WTC11 (cell line): ENCODE measurements at regions not wholly inside any gene's neighbourhood (a gene's known extent, or its start where the extent isn't known, plus 50 kb on each side); places are given as distances from the start of the nearest gene placed in this dataset.

Source experiments
- ATAC-seq: fragments of 200-7000 bp; cut with Tn5 transposase; 2 replicates; pipeline ENCODE4 v1.10.0; 2021; ENCODE audit warnings: mild to moderate bottlenecking, moderate library complexity
- CTCF ChIA-PET: fragments of 300-600 bp; sonication (Branson Sonifier 250); formaldehyde crosslinking; loops from one replicate; lab custom pipeline; 2021; ENCODE audit warnings: antibody characterized with exemption; lab: Charles Lee
- POLR2A ChIA-PET: fragments of 350-600 bp; sonication (Branson Sonifier 250); formaldehyde crosslinking; loops from one replicate; lab custom pipeline; 2021; ENCODE audit warnings: antibody characterized with exemption; lab: Charles Lee
- DNase-seq: peaks from one replicate; pipeline ENCODE4 v3.0.0; 2021; ENCODE audit warnings: low spot score
- H3K27ac Mint-ChIP-seq: 2 replicates; pipeline ENCODE4 v1.8.0; 2021; ENCODE audit warnings: mixed read lengths
- H3K27me3 Mint-ChIP-seq: 2 replicates; pipeline ENCODE4 v1.8.0; 2021; ENCODE audit warnings: low read depth, mild to moderate bottlenecking, moderate library complexity, mixed read lengths
- H3K36me3 Mint-ChIP-seq: 2 replicates; pipeline ENCODE4 v1.8.0; 2021; ENCODE audit warnings: mixed read lengths
- H3K4me1 Mint-ChIP-seq: 2 replicates; pipeline ENCODE4 v1.8.0; 2022; ENCODE audit warnings: mixed read lengths
- H3K4me3 Mint-ChIP-seq: 2 replicates; pipeline ENCODE4 v1.8.0; 2021; ENCODE audit warnings: mild to moderate bottlenecking, moderate library complexity, mixed read lengths
- H3K9me3 Mint-ChIP-seq: 2 replicates; pipeline ENCODE4 v1.8.0; 2021; ENCODE audit warnings: mixed read lengths
- CBFB ChIP-seq: sonication (generic); formaldehyde crosslinking; IDR thresholded peaks from 2 replicates; pipeline ENCODE4 v1.8.1; 2022; ENCODE audit warnings: mild to moderate bottlenecking, low read depth, missing genetic modification reagents
- ELF4 ChIP-seq: sonication (generic); formaldehyde crosslinking; IDR thresholded peaks from 2 replicates; pipeline ENCODE4 v1.8.1; 2022; ENCODE audit warnings: low read depth, mild to moderate bottlenecking, moderate library complexity, missing genetic modification reagents
- EMX1 ChIP-seq: fragments of 250-450 bp; sonication (Bioruptor Pico); IDR thresholded peaks from 2 replicates; pipeline ENCODE4 v1.8.0; 2021; ENCODE audit warnings: mild to moderate bottlenecking
- FOXP1 ChIP-seq: sonication (generic); formaldehyde crosslinking; IDR thresholded peaks from 2 replicates; pipeline ENCODE4 v1.8.0; 2022; ENCODE audit warnings: missing genetic modification reagents, mild to moderate bottlenecking, moderate library complexity, borderline replicate concordance
- IRF2 ChIP-seq: sonication (generic); formaldehyde crosslinking; IDR thresholded peaks from 2 replicates; pipeline ENCODE4 v1.8.0; 2022; ENCODE audit warnings: low read depth, missing genetic modification reagents, borderline replicate concordance
- JUN ChIP-seq: sonication (generic); formaldehyde crosslinking; IDR thresholded peaks from 2 replicates; pipeline ENCODE4 v1.8.0; 2023; ENCODE audit warnings: mild to moderate bottlenecking, missing genetic modification reagents
- KAT7 ChIP-seq: sonication (generic); formaldehyde crosslinking; IDR thresholded peaks from 2 replicates; pipeline ENCODE4 v1.8.1; 2023; ENCODE audit warnings: missing genetic modification reagents, mild to moderate bottlenecking, borderline replicate concordance
- RELA ChIP-seq: sonication (generic); formaldehyde crosslinking; IDR thresholded peaks from 2 replicates; pipeline ENCODE4 v1.8.1; 2022; ENCODE audit warnings: missing genetic modification reagents, mild to moderate bottlenecking, borderline replicate concordance
- TEAD1 ChIP-seq: sonication (generic); formaldehyde crosslinking; IDR thresholded peaks from 2 replicates; pipeline ENCODE4 v1.8.0; 2022; ENCODE audit warnings: mild to moderate bottlenecking, missing genetic modification reagents
- ZNF263 ChIP-seq: sonication (generic); formaldehyde crosslinking; IDR thresholded peaks from 2 replicates; pipeline ENCODE4 v1.8.1; 2022; ENCODE audit warnings: low read depth, mild to moderate bottlenecking, moderate library complexity, missing genetic modification reagents
- TF ChIP-seq, protein P1 (sequence below): sonication (generic); formaldehyde crosslinking; IDR thresholded peaks from 2 replicates; pipeline ENCODE4 v1.8.1; 2023; ENCODE audit warnings: mild to moderate bottlenecking, missing genetic modification reagents, moderate library complexity
- TF ChIP-seq, protein P2 (sequence below): sonication (generic); formaldehyde crosslinking; conservative IDR thresholded peaks from 2 replicates; pipeline ENCODE4 v1.8.1; 2023; ENCODE audit warnings: mild to moderate bottlenecking, low read depth, missing genetic modification reagents, moderate library complexity
- TF ChIP-seq, protein P3 (sequence below): sonication (generic); formaldehyde crosslinking; IDR thresholded peaks from 2 replicates; pipeline ENCODE4 v1.8.0; 2022; ENCODE audit warnings: missing genetic modification reagents
- TF ChIP-seq, protein P4 (sequence below): sonication (generic); formaldehyde crosslinking; IDR thresholded peaks from 2 replicates; pipeline ENCODE4 v1.8.0; 2023; ENCODE audit warnings: missing genetic modification reagents, mild to moderate bottlenecking, borderline replicate concordance
- TF ChIP-seq, protein P5 (sequence below): sonication (generic); formaldehyde crosslinking; IDR thresholded peaks from 2 replicates; pipeline ENCODE4 v1.8.1; 2022; ENCODE audit warnings: low read depth, mild to moderate bottlenecking, moderate library complexity, missing genetic modification reagents, borderline replicate concordance
- TF ChIP-seq, protein P6 (sequence below): fragments of 200-600 bp; IDR thresholded peaks from 2 replicates; pipeline ENCODE4 v1.8.0; 2022; ENCODE audit warnings: antibody characterized with exemption

DNA sequence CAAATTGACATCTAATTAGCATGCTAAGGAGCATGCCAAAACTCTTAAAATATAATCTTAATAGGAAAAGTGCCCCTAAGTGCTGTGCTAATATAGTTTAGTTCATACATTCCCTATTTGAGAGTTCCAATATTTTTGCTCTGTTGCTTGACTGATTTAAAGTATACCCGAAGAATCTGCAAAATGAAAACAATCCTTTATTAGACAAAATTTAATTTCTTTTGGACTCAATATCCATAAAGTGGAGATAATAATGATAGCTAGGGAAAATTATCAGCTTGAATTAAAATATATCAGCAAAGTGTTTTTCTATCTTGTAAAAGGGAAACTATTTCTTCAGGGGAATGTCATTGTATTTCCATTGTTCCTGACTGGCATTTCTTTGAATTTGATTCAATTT, 196.0 kb upstream of the NPY2R start:
- DNase-seq = no peak
- TF ChIP-seq EMX1 (no peak), IRF2 (CRISPR knock-in tag) (no peak), TEAD1 (CRISPR knock-in tag) (no peak), ZNF263 (CRISPR knock-in tag) (no peak), FOXP1 (CRISPR knock-in tag) (no peak), ELF4 (CRISPR knock-in tag) (no peak), RELA (CRISPR knock-in tag) (no peak), KAT7 (no peak), CBFB (CRISPR knock-in tag) (no peak), JUN (CRISPR knock-in tag) (no peak)
- TF ChIP-seq, protein P1, sequence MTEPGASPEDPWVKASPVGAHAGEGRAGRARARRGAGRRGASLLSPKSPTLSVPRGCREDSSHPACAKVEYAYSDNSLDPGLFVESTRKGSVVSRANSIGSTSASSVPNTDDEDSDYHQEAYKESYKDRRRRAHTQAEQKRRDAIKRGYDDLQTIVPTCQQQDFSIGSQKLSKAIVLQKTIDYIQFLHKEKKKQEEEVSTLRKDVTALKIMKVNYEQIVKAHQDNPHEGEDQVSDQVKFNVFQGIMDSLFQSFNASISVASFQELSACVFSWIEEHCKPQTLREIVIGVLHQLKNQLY (CRISPR knock-in tag) = no peak
- TF ChIP-seq, protein P2, sequence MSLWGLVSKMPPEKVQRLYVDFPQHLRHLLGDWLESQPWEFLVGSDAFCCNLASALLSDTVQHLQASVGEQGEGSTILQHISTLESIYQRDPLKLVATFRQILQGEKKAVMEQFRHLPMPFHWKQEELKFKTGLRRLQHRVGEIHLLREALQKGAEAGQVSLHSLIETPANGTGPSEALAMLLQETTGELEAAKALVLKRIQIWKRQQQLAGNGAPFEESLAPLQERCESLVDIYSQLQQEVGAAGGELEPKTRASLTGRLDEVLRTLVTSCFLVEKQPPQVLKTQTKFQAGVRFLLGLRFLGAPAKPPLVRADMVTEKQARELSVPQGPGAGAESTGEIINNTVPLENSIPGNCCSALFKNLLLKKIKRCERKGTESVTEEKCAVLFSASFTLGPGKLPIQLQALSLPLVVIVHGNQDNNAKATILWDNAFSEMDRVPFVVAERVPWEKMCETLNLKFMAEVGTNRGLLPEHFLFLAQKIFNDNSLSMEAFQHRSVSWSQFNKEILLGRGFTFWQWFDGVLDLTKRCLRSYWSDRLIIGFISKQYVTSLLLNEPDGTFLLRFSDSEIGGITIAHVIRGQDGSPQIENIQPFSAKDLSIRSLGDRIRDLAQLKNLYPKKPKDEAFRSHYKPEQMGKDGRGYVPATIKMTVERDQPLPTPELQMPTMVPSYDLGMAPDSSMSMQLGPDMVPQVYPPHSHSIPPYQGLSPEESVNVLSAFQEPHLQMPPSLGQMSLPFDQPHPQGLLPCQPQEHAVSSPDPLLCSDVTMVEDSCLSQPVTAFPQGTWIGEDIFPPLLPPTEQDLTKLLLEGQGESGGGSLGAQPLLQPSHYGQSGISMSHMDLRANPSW = no peak
- TF ChIP-seq, protein P3, sequence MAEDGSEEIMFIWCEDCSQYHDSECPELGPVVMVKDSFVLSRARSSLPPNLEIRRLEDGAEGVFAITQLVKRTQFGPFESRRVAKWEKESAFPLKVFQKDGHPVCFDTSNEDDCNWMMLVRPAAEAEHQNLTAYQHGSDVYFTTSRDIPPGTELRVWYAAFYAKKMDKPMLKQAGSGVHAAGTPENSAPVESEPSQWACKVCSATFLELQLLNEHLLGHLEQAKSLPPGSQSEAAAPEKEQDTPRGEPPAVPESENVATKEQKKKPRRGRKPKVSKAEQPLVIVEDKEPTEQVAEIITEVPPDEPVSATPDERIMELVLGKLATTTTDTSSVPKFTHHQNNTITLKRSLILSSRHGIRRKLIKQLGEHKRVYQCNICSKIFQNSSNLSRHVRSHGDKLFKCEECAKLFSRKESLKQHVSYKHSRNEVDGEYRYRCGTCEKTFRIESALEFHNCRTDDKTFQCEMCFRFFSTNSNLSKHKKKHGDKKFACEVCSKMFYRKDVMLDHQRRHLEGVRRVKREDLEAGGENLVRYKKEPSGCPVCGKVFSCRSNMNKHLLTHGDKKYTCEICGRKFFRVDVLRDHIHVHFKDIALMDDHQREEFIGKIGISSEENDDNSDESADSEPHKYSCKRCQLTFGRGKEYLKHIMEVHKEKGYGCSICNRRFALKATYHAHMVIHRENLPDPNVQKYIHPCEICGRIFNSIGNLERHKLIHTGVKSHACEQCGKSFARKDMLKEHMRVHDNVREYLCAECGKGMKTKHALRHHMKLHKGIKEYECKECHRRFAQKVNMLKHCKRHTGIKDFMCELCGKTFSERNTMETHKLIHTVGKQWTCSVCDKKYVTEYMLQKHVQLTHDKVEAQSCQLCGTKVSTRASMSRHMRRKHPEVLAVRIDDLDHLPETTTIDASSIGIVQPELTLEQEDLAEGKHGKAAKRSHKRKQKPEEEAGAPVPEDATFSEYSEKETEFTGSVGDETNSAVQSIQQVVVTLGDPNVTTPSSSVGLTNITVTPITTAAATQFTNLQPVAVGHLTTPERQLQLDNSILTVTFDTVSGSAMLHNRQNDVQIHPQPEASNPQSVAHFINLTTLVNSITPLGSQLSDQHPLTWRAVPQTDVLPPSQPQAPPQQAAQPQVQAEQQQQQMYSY = no peak
- TF ChIP-seq, protein P4, sequence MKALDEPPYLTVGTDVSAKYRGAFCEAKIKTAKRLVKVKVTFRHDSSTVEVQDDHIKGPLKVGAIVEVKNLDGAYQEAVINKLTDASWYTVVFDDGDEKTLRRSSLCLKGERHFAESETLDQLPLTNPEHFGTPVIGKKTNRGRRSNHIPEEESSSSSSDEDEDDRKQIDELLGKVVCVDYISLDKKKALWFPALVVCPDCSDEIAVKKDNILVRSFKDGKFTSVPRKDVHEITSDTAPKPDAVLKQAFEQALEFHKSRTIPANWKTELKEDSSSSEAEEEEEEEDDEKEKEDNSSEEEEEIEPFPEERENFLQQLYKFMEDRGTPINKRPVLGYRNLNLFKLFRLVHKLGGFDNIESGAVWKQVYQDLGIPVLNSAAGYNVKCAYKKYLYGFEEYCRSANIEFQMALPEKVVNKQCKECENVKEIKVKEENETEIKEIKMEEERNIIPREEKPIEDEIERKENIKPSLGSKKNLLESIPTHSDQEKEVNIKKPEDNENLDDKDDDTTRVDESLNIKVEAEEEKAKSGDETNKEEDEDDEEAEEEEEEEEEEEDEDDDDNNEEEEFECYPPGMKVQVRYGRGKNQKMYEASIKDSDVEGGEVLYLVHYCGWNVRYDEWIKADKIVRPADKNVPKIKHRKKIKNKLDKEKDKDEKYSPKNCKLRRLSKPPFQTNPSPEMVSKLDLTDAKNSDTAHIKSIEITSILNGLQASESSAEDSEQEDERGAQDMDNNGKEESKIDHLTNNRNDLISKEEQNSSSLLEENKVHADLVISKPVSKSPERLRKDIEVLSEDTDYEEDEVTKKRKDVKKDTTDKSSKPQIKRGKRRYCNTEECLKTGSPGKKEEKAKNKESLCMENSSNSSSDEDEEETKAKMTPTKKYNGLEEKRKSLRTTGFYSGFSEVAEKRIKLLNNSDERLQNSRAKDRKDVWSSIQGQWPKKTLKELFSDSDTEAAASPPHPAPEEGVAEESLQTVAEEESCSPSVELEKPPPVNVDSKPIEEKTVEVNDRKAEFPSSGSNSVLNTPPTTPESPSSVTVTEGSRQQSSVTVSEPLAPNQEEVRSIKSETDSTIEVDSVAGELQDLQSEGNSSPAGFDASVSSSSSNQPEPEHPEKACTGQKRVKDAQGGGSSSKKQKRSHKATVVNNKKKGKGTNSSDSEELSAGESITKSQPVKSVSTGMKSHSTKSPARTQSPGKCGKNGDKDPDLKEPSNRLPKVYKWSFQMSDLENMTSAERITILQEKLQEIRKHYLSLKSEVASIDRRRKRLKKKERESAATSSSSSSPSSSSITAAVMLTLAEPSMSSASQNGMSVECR (CRISPR knock-in tag) = no peak
- TF ChIP-seq, protein P5, sequence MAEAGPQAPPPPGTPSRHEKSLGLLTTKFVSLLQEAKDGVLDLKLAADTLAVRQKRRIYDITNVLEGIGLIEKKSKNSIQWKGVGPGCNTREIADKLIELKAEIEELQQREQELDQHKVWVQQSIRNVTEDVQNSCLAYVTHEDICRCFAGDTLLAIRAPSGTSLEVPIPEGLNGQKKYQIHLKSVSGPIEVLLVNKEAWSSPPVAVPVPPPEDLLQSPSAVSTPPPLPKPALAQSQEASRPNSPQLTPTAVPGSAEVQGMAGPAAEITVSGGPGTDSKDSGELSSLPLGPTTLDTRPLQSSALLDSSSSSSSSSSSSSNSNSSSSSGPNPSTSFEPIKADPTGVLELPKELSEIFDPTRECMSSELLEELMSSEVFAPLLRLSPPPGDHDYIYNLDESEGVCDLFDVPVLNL (CRISPR knock-in tag) = no peak
- TF ChIP-seq, protein P6, sequence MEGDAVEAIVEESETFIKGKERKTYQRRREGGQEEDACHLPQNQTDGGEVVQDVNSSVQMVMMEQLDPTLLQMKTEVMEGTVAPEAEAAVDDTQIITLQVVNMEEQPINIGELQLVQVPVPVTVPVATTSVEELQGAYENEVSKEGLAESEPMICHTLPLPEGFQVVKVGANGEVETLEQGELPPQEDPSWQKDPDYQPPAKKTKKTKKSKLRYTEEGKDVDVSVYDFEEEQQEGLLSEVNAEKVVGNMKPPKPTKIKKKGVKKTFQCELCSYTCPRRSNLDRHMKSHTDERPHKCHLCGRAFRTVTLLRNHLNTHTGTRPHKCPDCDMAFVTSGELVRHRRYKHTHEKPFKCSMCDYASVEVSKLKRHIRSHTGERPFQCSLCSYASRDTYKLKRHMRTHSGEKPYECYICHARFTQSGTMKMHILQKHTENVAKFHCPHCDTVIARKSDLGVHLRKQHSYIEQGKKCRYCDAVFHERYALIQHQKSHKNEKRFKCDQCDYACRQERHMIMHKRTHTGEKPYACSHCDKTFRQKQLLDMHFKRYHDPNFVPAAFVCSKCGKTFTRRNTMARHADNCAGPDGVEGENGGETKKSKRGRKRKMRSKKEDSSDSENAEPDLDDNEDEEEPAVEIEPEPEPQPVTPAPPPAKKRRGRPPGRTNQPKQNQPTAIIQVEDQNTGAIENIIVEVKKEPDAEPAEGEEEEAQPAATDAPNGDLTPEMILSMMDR = no peak
- Mint-ChIP-seq H3K4me1 (no peaks in the 10 kb centered on the region), H3K4me3 (no peak overlapping the region), H3K36me3 (no peaks in the 10 kb centered on the region), H3K27me3 (no peaks in the 10 kb centered on the region), H3K27ac (no peak overlapping the region), H3K9me3 (peaks cover 5% of the 10 kb centered on the region)
- CTCF ChIA-PET = no interaction called here
- POLR2A ChIA-PET = no interaction called here
- ATAC-seq = no peak
